ENCODE measurements at regions not wholly inside any gene's neighbourhood (a gene's known extent, or its start where the extent isn't known, plus 50 kb on each side); places are given as distances from the start of the nearest gene placed in this dataset.

DNA sequence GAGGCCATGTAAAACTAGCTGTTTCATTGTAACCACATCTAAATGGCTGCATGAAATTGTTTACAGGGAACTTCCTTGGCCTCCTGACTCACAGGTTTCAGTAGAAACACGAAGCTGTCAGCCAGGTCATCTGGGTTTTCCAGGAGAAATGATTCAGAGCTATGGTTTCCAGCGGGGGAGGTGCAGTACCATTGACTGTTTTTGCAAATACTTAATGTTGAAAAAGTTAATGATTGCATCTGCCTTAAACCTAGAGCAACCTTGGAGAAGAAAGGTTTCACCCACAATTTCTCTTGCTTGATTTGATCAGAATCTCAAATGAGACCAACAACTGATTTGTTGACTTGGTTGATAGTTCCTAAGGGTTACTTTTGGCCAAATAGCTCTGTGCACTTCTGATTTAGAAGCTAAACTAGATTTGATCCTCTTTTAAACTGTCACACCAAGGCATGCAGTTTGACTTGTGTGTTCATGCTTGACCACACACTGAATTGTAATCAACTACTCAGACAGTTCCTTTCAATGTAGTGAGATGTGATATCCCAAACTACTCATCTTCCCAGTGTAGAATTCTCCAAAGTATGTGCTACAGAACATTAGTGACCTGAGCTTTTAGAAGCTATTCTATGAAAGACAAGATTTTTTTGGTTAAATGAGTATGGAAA, 193.5 kb upstream of the CHST9 start:
- Histone ChIP-seq H3K4me3 (ENCODE audit: low read depth in 2 of 2, low read length in 2 of 2) (no peak overlapping the region), H3K4me1 (ENCODE audit: control insufficient read depth, insufficient read depth, low read length) (no peaks in the 10 kb centered on the region), H3K9me3 (ENCODE audit: control insufficient read depth, insufficient read depth, low read depth, low read length) (no peaks in the 10 kb centered on the region), H3K27ac (ENCODE audit: low read length) (no peak overlapping the region), H3K27me3 (ENCODE audit: control insufficient read depth, insufficient read depth, low read length) (no peaks in the 10 kb centered on the region), H3K36me3 (ENCODE audit: control insufficient read depth, insufficient read depth, low read length) (no peaks in the 10 kb centered on the region)
- in situ Hi-C loops (cut with HindIII; ENCODE audit: low pct_unique_long_range_greater_than_20kb, low sequenced_read_pairs): no loop called here
- TF ChIP-seq SIN3A (IDR thresholded peaks at IDR 0.05; ENCODE audit: borderline replicate concordance, insufficient read depth, low read depth, low read length): no peak
- TF ChIP-seq, protein P1, sequence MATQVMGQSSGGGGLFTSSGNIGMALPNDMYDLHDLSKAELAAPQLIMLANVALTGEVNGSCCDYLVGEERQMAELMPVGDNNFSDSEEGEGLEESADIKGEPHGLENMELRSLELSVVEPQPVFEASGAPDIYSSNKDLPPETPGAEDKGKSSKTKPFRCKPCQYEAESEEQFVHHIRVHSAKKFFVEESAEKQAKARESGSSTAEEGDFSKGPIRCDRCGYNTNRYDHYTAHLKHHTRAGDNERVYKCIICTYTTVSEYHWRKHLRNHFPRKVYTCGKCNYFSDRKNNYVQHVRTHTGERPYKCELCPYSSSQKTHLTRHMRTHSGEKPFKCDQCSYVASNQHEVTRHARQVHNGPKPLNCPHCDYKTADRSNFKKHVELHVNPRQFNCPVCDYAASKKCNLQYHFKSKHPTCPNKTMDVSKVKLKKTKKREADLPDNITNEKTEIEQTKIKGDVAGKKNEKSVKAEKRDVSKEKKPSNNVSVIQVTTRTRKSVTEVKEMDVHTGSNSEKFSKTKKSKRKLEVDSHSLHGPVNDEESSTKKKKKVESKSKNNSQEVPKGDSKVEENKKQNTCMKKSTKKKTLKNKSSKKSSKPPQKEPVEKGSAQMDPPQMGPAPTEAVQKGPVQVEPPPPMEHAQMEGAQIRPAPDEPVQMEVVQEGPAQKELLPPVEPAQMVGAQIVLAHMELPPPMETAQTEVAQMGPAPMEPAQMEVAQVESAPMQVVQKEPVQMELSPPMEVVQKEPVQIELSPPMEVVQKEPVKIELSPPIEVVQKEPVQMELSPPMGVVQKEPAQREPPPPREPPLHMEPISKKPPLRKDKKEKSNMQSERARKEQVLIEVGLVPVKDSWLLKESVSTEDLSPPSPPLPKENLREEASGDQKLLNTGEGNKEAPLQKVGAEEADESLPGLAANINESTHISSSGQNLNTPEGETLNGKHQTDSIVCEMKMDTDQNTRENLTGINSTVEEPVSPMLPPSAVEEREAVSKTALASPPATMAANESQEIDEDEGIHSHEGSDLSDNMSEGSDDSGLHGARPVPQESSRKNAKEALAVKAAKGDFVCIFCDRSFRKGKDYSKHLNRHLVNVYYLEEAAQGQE (IDR thresholded peaks at IDR 0.05; ENCODE audit: insufficient read depth in 1 of 2, low read depth in 2 of 2, low read length in 1 of 2): no peak
- TF ChIP-seq TCF7L2 (IDR thresholded peaks at IDR 0.05; ENCODE audit: low read depth, low read length): no peak
- TF ChIP-seq CTCF (IDR thresholded peaks at IDR 0.05): no peak
- TF ChIP-seq POLR2AphosphoS5 (IDR thresholded peaks at IDR 0.05; ENCODE audit: low read depth, low read length): no peak
- POLR2A ChIA-PET: no interaction called here
- BruUV-seq (replicated peaks): no TSS peak
- DNase-seq (ENCODE audit: low read depth, low spot score): no peak
- CTCF ChIA-PET: no interaction called here
- intact Hi-C loops (cut with micrococcal nuclease; ENCODE audit: unreplicated experiment): no loop called here
- ATAC-seq: no peak

DNA sequence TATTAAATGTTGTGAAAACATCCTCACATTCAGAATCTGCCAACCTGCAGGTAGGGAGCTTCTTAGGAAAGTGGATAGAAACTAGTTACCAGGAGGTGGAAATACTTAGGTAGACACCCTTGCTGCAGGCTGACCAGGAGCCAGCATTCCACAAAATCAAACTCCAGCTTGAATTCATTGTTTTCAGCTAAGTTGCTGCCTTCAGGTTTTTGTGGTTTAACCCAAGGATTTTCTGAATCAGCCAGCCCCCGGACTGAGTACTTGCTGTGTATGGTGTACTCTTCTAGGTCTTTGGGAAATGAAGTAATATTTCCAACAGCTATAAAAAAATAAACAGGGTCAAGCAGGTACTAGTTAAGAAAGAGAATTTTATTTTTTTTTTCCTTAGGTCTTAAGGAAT, 192.1 kb upstream of the CHST9 start:
- DNase-seq (ENCODE audit: low read depth, low spot score) (no peak), ATAC-seq (no peak)
- H3K4me1 ChIP-seq (ENCODE audit: control insufficient read depth, insufficient read depth, low read length): no peaks in the 10 kb centered on the region
- BruUV-seq (replicated peaks): no TSS peak
- H3K36me3 ChIP-seq (ENCODE audit: control insufficient read depth, insufficient read depth, low read length): no peaks in the 10 kb centered on the region
- no peak for TF ChIP-seq CTCF (IDR thresholded peaks at IDR 0.05)
- no peak for TF ChIP-seq SIN3A (IDR thresholded peaks at IDR 0.05; ENCODE audit: borderline replicate concordance, insufficient read depth, low read depth, low read length)
- TF ChIP-seq POLR2AphosphoS5 (IDR thresholded peaks at IDR 0.05; ENCODE audit: low read depth, low read length): no peak
- TF ChIP-seq, protein P1 (IDR thresholded peaks at IDR 0.05; ENCODE audit: insufficient read depth in 1 of 2, low read depth in 2 of 2, low read length in 1 of 2): no peak
- no peak for TF ChIP-seq TCF7L2 (IDR thresholded peaks at IDR 0.05; ENCODE audit: low read depth, low read length)
- intact Hi-C loops (cut with micrococcal nuclease; ENCODE audit: unreplicated experiment) (no loop called here), in situ Hi-C loops (cut with HindIII; ENCODE audit: low pct_unique_long_range_greater_than_20kb, low sequenced_read_pairs) (no loop called here)
- H3K4me3 ChIP-seq (ENCODE audit: low read depth in 2 of 2, low read length in 2 of 2): no peak overlapping the region
- no peaks in the 10 kb centered on the region for H3K27me3 ChIP-seq (ENCODE audit: control insufficient read depth, insufficient read depth, low read length)
- no peaks in the 10 kb centered on the region for H3K9me3 ChIP-seq (ENCODE audit: control insufficient read depth, insufficient read depth, low read depth, low read length)
- H3K27ac ChIP-seq (ENCODE audit: low read length): no peak overlapping the region
- ChIA-PET POLR2A (no interaction called here), CTCF (interaction anchor here (1.1 kb wide), 1 partner anchor 228 kb away, joined by 3 read pairs; no protein-coding TSS in a partner anchor)

Data from Panc1 (cell line).